RKO (cell line): ENCODE measurements at regions not wholly inside any gene's neighbourhood (a gene's known extent, or its start where the extent isn't known, plus 50 kb on each side); places are given as distances from the start of the nearest gene placed in this dataset.

Experiments used
- DNase-seq: peaks from one replicate; pipeline ENCODE4 v3.0.0-alpha.2; 2016; ENCODE audit warnings: low spot score

DNA sequence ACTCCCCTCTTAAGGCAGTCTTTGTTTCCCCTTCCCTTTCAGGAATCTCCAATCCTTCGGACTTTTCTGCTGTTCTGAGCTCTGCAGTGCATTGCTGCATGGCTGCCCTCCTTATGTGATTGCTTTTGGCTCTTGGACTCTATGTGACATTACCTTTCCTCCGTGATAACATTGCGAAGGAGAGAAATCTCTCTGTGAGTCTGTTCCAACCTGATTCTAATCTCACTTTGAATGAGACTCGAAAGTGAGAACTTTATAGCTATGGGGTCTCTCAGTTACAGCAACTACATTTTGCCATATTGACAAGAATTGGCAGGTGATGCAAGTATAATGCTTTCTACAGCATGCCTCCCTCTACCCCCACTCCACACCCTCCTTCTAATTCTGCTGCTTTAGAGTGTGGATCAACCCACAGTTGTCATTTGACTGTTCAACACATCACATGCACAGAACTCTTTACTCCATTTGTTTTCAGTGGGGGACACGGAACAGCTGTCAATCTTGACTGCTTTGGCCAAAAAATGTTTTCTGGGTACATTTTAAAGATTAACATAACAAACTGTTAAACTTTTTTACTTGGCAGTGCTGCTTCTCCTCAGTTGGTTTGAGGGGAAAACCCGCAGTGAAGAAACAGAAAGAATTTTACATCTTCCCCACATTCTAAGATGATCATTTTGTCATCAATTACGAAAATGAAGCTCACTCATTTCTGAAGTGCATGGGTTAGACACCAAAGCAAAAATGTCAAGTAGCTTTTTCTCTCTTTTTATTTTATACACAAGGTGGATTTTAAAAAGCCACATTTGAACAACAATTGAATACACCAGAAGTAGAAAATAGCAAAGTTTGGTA, 125.5 kb upstream of the RMST start:
- DNase-seq: no peak

DNA sequence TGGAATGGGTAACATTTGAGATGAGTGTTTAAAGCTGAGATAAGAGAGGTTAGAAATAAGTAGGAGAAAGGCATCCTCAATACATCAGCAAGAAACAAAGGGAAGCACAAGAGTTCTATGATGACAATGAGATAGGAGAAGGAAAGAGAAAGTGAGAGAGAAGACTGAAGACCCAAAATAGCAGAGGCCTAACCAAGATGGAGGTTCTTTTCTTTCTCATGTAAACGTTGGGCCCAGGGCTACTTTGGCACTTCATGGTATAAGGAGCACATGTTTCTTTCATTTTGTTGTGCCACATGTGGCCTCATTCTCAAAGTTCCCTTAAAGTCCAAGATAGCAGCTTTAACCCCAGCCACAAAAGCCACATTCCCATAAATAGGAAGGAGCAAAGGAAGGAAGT, 120.5 kb upstream of the RMST start:
- DNase-seq: no peak

DNA sequence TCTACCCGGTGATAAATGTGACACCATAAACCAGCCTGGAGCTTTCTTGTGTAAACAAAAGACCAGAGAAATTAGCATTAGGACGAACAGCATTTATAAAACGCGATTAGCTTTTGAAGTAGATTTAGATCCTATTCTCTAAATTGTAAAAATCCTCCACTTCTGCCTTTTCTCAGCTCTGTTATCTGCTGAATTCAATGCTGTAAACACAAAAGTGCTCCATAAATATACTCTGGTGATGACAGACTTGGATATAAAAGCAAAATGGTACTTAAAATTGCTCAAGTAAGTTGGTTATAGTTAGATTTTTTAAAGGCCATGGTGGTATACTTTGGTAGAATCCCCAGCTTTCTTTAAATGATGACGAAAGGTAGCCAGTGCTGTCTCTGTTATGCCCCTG, 114.6 kb upstream of the RMST start:
- no peak for DNase-seq

DNA sequence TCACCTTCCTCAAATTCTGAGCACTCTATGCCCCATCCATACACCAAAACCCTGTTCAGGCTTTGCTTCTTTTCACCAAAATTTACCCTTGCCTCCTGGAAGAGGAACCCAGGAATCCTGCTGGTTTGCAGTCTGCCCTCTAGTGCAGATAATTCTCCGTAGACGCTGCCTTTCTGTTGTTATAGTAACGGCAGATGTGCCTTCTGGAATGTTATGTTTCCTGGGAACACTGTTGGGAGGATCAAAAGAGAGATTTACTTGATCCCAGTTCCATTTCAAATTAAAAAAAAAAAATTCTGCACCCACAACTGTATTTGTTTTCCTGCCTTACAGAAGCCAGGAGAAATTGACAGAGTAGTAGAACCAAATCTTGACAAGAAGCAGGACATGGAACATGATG, 104.2 kb upstream of the RMST start:
- no peak for DNase-seq

DNA sequence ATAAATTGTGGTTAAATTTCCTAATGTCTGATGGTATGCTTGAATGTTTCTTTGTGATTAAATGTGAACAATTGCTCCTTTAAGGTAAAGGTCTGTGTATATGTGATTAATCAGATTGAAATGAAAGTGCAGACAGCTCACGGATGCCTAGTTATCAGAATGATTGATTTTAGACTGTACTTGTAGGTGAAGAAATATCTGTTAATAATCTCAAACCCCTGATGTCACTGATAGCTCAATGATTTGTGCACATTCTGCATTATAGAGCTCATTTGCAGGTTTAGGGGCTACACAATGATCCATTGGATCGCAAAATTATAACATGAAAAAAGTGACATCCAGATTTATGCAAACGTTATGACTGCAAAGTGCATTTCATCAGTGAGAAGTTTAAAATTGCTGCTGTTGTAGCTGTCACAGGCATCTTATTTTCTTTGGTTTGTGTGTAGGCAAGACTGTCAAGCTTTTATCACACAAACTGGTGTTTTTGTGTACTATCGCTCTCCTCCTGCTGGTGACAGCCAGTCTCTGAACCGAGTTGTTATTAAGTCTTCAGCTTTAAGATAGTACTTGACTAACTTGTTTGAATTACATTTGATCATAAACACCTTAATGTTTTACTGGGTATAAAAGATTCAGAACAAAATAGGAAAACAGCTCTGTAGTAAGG, 103.4 kb upstream of the RMST start:
- DNase-seq: no peak

DNA sequence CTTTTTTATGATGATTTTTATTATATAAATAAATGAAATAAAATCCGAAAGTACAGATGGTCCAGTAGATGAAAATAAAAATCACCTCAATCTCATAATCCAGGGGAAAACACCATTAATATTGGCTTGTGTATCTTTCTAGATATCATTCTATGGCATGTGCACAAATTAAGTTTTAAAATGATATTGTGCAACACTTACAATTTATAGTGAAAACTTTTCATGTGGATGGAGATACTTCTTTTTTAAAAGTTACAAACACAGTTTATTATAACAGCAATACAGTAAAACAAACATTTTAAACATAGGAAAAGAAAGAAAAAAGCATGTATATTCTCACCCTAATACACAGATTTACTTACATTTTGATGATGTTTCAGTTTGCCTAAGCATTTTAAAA, 98.9 kb upstream of the RMST start:
- no peak for DNase-seq

DNA sequence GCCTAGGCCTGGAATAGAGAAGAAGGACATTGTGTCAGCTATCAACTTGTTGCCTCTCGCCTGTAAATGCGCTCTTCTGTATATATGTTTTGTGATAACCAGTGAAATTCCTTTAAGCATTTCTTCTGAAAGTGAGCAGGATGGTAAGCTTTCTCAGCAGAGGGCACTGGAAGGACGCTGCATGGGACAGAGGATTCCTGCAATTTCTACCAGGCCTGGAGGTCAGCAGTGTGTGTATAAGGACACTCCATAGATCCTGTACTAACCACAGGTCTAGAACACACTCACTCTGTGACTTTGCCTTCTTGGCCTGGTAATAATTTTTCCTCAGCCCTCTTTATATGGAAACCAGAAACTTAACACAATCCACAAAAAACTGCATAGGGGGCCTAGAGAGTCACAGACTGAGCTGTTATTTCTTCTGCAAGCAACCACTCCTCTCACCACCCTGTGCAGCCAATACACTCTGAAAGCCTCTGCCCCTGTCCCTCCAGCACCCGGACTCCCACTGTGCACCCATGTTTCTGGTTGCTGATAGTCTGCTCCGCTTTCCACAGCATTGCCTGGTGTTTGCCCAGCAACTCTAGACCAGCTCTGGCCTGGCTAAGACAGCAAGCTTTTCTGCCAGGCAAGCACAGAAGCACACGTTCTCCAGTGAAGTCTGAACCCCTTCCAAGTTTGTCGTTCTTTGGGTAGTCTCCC, 94.0 kb upstream of the RMST start:
- DNase-seq: no peak

DNA sequence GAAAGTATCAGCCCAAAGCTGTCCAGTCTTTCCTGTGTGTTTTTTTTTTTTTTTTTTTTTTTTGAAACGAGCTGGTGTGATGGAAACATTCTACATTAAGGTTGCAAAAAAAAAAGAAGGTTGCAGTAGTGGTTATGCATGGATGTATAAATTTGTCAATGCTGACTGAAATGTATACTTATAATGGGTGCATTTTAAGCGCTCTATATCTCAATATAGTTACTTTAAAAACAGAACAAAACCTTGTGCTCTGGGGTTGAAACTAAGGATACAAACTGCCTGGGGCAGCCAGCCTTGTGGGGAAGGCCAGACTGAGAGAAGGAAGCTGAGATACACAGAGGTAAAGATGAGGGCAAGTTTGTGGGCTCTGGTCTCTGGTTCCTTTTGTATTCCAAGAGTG, 87.3 kb upstream of the RMST start:
- no peak for DNase-seq

DNA sequence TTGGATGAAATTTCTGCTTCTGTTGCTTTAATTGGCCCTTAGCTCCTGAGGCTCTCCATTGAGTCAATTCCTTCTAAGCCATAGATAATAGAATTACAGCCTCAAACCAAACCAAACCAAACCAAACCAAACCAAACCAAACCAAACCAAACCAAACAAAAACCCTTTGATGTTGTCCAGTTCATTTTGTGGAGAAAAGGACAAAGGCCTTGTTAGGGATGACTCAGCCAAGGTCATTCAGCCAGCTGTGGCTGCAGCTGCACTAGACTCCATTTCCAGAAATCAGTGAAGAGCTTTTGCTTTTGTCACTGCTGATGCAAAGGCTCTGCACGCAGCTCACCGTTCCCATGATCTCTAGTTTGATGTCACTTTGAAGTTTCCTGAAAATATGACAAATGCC, 82.2 kb upstream of the RMST start:
- DNase-seq: no peak

DNA sequence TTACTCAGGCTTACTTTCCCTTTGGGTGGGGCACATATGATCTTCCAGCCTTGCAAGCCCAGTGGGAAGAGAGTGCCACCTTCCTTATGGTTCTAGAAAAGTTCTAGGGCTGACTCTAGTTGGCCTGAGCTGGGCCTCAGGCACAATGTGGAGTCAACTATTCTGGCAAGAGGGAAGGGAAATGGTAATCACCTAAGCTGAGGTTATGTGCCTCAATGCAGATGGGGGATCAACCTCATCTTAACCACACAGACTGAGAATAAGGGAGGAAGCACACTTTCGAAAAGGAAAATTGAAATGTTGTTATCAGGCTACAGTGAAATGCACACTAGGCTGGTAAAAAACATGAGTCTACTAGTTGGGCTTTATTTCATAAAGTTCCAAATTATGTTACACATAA, 77.5 kb upstream of the RMST start:
- DNase-seq: no peak

DNA sequence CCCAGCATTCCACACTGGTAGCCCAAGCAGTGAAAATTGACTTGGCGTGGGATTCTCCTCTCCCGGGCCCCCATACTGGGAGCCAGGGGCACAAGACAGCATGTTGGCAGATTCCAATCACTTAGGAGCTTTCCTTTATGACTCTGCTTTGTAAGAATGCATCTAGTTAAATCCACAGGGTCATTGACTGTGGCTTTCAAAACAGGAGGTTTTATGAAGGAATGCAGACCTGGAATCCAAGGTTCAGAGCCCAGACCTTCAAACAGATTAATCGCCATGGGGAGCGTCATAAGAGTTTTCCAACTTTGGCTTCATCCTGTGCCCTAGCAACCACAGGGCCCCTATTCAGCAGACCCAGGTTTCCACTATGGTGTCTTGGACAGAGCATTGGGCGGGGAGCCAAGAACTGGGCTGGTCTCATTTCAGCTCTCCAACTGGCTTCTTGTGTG, 76.4 kb upstream of the RMST start:
- DNase-seq: no peak

DNA sequence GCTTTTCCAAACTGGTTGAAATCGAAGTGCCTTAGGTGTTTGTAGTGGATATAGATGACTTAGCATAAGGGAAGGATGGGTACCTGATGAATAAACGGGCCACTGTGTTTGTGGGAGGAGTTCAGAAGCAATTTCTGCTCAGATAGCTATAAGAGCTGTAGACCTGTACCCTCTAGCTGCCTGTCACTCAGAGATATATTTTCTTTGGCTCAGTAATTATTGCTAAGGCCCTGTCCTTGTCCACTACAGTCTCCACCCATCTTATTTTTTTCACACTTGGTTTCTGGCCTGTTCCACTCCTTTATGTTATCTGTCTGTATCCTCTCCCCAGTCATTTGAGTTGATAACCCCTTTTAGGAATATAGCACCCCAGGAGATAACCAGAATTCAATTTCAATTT, 74.8 kb upstream of the RMST start:
- DNase-seq: no peak

DNA sequence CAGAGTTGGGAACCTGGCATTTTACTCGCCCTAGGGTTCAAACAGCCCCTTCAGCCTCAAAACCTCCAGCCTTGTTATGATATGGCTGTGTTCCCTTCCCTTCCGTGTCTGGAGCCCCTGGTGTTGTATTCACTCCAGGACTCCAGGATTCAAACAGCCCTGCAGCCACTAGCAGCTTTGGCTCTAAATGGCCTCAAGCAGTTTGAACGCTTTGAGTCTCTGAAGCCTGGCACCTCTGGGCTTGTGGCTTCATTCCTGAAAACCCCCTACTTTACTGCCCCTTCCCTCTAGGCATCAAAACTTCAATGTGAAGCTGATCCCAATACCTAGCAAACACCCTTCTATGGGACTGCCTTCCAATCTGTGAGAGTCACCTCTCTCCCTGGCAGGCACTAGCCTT, 67.9 kb upstream of the RMST start:
- DNase-seq: no peak

DNA sequence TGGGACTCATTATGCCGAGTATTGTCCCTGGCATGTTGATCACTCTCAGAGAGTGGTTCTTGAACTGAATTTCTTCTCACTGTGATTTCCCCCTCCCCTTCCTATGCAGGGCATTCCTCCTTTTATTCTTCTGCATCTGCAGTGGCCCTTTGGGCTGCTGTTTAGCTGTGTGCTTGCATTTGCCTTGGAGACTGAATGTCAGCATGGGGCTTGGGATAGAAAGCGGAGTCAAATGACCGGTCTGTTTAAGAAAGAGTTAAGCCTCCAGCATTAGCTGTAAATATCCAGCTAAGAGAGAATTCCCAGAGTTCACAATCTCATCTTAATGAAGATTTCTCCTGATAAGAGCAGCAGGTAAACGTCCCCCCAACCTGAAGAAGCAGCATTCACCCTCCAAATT, 65.6 kb upstream of the RMST start:
- DNase-seq: no peak

DNA sequence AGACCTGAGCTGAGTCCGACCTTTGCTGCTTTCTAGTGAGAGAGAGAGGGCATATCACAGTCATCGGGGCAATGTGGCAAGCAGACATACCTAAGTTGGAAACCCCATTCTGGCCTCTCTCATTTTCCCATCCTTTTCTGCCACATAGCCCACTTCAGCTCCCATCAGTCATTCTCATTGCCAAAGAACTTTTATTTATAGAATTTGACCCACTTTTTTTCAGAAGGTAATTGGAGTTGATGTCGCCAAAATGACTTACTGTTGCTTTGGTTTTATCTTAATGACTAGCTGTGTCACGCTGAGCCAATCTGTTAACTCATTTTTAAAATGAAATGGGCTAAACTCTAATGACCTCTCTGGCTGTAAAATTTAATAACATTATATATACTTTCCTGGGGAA, 63.9 kb upstream of the RMST start:
- DNase-seq: no peak

DNA sequence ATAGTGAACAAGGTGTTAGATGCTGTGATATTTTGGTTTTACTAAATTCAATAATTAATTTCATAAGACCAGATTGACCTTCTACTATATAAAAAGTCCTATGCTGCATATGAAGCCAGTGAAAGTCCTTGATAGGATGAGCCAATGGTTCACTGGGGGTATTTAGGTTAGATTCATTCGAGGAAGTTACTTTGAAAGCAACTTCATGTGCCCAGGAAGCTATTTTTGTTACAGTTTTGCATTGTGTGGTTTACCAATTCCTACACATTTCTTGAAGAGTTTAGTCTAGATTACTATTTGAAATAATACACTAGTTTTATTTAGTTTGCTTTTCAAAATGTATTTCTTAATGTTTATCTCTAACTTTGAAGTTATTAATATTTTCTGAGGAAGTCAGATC, 58.5 kb upstream of the RMST start:
- no peak for DNase-seq

DNA sequence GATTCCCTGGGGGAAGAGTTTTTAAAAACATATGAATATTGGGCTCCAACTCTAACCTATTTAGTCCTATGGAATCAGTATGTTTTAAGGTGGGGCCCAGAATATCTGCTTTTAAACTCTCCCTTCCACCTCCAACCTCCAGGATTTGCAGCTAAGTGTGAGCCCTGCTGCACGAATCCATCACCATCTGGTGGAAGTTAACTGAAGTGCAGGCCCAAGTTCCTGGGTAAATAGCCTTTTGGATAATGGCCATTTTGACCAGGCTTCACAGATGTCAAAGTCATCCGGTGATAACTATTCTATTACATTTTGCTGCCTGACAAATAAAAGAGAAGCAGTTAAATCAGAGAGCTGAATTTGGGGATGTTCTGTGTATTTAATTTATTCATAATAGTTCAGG, 58.1 kb upstream of the RMST start:
- DNase-seq: peak; percentile 72

DNA sequence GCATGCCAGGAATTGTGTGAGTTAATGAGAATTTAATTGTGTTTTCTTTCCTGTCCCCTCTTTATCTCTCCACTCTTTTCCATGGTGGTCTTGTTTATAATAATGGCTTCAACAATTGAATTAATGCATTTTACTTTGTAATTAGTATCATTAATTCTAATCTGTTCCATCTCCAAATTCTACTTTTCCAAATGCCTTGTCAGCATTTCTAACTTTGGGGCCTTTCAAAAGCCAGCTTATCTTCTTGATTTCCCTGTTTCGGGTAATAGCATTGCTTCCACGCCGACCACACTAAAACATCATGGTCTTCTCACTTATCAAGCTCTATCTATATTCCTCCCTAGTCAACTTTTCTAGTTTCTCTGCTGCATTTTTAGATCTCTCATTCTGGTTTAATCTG, 54.2 kb upstream of the RMST start:
- no peak for DNase-seq

DNA sequence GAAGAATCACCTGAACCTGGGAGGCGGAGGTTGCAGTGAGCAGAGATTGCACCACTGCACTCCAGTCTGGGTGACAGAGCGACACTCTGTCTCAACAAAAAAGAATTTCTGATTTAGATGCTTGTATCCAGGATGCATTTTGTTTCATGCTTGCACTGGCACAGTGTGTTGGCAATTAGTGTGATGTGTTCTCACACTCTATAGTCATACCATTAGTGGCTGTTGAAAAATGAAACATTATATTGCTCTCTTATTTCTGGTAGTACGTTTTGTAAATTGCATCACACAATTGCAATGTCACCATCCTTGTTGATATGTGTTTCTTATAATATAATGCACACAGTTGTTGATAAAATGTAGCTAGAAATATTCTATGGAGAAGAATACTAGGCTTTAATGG, 51.3 kb upstream of the RMST start:
- DNase-seq: no peak
